NT2/D1 (cell line): ENCODE measurements at regions not wholly inside any gene's neighbourhood (a gene's known extent, or its start where the extent isn't known, plus 50 kb on each side); places are given as distances from the start of the nearest gene placed in this dataset.

Source experiments
- DNase-seq: peaks from one replicate; pipeline ENCODE4 v3.0.0-alpha.2; 2011; ENCODE audit warnings: low read depth, low spot score
- H3K27me3 ChIP-seq: 2 replicates; pipeline ENCODE4 v1.6.0; 2011; ENCODE audit warnings: mild to moderate bottlenecking; ENCODE audit not compliant: insufficient read length, insufficient read depth
- H3K36me3 ChIP-seq: 2 replicates; pipeline ENCODE4 v1.6.1; 2011; ENCODE audit warnings: mild to moderate bottlenecking, low read length, mixed read lengths; ENCODE audit not compliant: insufficient read depth, insufficient read length
- H3K4me1 ChIP-seq: 2 replicates; pipeline ENCODE4 v1.5.1; 2011; ENCODE audit not compliant: insufficient read depth, insufficient read length
- H3K4me3 ChIP-seq: 2 replicates; pipeline ENCODE4 v1.5.1; 2011; ENCODE audit warnings: low read depth; ENCODE audit not compliant: insufficient read length
- H3K9ac ChIP-seq: 2 replicates; pipeline ENCODE4 v1.6.0; 2011; ENCODE audit warnings: low read depth; ENCODE audit not compliant: insufficient read length
- H3K9me3 ChIP-seq: 2 replicates; pipeline ENCODE4 v1.5.1; 2011; ENCODE audit warnings: mild to moderate bottlenecking, low read length; ENCODE audit not compliant: insufficient read depth
- SUZ12 ChIP-seq: IDR thresholded peaks from 2 replicates; pipeline ENCODE4 v1.6.1; 2011; ENCODE audit not compliant: insufficient read length, insufficient read depth; ENCODE audit errors: extremely low read depth
- YY1 ChIP-seq: IDR thresholded peaks from 2 replicates; pipeline ENCODE4 v1.6.1; 2011; ENCODE audit not compliant: insufficient read length, insufficient read depth
- ZNF274 ChIP-seq: IDR thresholded peaks from 2 replicates; pipeline ENCODE4 v1.6.1; 2011; ENCODE audit warnings: mild to moderate bottlenecking, low read depth, low read length

DNA sequence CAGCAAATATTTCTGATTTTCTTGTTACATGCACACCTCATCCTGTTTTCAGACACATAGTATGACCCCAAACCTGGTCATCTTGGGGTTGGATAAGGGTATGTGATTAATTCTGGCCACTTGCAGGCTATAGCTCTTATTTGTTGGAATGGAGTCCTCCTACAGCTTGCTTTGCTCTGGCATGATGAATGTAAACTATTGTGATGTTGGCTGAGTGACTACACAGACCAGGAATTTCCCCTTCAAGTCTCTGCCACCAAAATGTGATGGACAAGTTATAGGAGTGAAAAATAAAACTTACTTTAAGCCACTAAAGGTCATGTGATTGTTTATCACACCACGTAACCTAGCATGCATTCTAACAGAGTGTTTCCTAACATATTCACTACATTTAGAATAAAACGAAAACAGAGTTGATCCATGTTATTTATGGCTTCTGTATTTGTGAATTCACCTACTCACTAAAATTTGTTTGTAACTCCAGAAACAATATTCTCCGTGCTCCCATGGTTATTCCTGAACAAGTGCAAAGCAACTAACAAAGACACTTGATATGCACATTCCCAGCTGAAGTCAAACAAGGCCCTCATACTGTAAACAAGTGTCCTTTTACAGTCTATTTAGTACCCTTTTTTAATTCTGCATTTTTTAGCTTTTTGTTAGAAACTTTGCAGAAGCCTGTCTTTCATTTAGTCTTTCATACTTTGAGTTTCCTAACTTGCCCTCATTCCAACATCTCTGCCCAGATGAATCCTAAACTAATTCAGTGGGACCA lies 599.2 kb upstream of the PCDH15 start:
- DNase-seq: no peak
- H3K9me3 ChIP-seq: no peaks in the 10 kb centered on the region
- H3K9ac ChIP-seq: no peak overlapping the region
- no peak overlapping the region for H3K4me3 ChIP-seq
- H3K36me3 ChIP-seq: no peaks in the 10 kb centered on the region
- no peaks in the 10 kb centered on the region for H3K4me1 ChIP-seq
- TF ChIP-seq SUZ12 (no peak), ZNF274 (no peak), YY1 (no peak)
- no peaks in the 10 kb centered on the region for H3K27me3 ChIP-seq

DNA sequence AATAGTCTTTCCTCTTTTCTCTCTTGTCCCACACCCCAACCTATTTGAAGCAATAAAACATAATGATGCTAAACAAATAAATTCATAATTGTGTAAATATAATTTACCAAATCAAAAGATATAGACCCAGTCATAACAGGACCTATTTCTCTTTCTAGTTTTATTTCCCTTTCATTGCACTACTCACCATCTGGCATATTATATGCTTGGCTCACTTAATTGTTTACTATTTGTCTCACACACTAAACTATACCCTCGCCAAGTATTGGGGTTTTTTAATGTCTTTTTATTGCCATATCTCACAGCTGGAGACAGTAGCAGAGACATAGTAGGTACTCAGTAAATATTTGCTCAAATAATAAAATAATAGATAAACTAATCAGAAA lies 597.5 kb upstream of the PCDH15 start:
- Histone ChIP-seq H3K9ac (no peak overlapping the region), H3K9me3 (no peaks in the 10 kb centered on the region), H3K27me3 (no peaks in the 10 kb centered on the region), H3K4me3 (no peak overlapping the region), H3K4me1 (no peaks in the 10 kb centered on the region), H3K36me3 (no peaks in the 10 kb centered on the region)
- TF ChIP-seq ZNF274 (no peak), YY1 (no peak), SUZ12 (no peak)
- DNase-seq: no peak

DNA sequence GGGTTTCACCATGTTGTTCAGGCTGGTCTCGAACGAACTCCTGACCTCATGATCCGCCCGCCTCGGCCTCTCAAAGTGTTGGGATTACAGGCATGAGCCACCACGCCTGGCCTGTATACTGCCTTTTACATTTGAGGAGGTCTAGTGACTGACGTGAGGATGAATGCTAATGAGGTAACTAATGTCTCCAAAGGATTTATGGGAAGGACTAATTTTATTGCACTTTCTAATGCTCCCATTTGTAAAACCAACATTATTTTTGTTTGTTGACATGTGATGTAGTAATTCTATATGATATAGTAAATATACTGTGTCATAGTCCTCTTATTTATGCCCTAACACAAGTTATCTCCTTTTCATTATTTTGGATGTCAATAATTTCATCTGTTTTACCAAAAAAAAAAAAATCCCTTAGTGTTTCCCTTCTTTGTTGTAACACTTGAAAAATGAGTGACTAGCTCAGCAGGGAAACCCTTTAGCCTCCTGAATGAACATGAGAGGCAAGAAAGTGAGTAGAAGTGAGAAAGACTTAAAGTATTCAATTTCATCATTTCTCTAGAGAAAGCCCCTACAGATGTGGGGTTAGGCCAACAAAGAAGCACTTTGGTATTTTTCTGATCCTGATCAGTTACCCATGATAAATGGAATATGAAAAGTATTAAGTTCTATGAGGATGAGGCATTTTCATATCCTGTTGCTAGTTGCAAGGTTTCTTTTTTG lies 596.9 kb upstream of the PCDH15 start:
- H3K4me1 ChIP-seq: no peaks in the 10 kb centered on the region
- DNase-seq: no peak
- TF ChIP-seq SUZ12: no peak
- no peak for TF ChIP-seq YY1
- TF ChIP-seq ZNF274: no peak

DNA sequence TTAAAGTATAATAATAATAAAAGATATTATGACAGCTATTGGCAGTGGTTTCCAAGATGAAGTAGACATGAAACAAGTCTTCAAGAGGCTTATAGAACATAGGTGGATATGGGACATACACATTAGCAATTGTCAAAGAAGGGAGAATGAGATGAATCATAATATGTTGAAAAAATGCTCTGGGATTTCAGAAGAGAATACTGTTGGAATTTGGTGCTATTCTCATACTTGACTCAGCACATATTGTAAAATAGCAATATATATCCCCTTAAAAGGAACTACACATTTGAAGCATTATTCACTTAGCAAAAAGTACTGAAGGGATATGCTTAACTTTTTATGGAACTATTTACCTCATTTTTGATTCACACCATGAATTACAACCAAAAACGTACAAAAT lies 577.2 kb upstream of the PCDH15 start:
- no peak for TF ChIP-seq ZNF274
- TF ChIP-seq YY1: no peak
- TF ChIP-seq SUZ12: no peak
- H3K4me1 ChIP-seq: no peaks in the 10 kb centered on the region
- H3K9me3 ChIP-seq: no peaks in the 10 kb centered on the region
- H3K9ac ChIP-seq: no peak overlapping the region
- H3K4me3 ChIP-seq: no peak overlapping the region
- H3K27me3 ChIP-seq: no peaks in the 10 kb centered on the region
- H3K36me3 ChIP-seq: no peaks in the 10 kb centered on the region
- no peak for DNase-seq

More for the DNA sequence above, 596.9 kb upstream of the PCDH15 start:
- Histone ChIP-seq H3K9me3 (no peaks in the 10 kb centered on the region), H3K9ac (no peak overlapping the region), H3K4me3 (no peak overlapping the region), H3K36me3 (no peaks in the 10 kb centered on the region), H3K27me3 (no peaks in the 10 kb centered on the region)

DNA sequence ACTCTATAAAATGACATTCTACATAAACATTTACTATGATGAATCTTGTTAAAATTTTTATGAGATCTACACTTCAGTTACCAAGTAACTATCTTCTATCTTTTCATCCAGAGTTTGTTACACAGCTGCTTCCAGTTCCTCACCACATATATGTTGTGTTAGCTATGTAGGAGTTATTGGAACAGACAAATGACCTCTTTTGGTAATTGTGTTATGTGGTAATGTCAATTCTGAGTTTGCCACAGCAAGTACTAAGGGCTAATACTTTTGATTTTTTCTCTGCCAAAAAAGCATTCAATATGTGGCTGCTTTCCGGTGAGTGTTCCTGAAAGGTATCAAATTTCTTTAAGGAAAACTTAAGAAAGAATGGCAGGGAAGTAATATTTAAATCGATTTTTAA lies 573.9 kb upstream of the PCDH15 start:
- H3K9me3 ChIP-seq: no peaks in the 10 kb centered on the region
- TF ChIP-seq SUZ12: no peak
- H3K9ac ChIP-seq: no peak overlapping the region
- H3K4me1 ChIP-seq: no peaks in the 10 kb centered on the region
- H3K27me3 ChIP-seq: no peaks in the 10 kb centered on the region
- H3K36me3 ChIP-seq: no peaks in the 10 kb centered on the region
- H3K4me3 ChIP-seq: no peak overlapping the region
- DNase-seq: no peak

DNA sequence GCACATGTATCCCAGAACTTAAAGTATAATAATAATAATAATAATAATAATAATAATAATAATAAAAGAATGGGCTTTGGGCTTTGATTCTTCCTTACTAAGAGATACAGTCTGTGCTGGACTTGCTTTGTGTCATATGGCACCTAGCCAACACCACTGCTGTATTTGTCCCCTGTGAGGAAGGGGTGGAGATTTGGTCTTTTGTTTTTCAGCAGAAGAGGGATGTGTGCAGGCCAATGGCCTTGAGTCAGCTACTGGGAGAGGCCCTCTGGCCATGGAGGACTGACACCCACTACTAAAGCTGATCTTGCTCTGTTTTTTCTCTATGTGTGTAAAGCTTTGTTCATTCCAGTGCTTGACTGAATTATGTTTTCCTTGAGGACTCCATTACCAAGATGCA lies 573.0 kb upstream of the PCDH15 start:
- H3K4me1 ChIP-seq: no peaks in the 10 kb centered on the region
- H3K27me3 ChIP-seq: no peaks in the 10 kb centered on the region
- no peak overlapping the region for H3K9ac ChIP-seq
- no peaks in the 10 kb centered on the region for H3K9me3 ChIP-seq
- no peak for TF ChIP-seq YY1
- H3K36me3 ChIP-seq: no peaks in the 10 kb centered on the region
- no peak overlapping the region for H3K4me3 ChIP-seq
- no peak for DNase-seq

DNA sequence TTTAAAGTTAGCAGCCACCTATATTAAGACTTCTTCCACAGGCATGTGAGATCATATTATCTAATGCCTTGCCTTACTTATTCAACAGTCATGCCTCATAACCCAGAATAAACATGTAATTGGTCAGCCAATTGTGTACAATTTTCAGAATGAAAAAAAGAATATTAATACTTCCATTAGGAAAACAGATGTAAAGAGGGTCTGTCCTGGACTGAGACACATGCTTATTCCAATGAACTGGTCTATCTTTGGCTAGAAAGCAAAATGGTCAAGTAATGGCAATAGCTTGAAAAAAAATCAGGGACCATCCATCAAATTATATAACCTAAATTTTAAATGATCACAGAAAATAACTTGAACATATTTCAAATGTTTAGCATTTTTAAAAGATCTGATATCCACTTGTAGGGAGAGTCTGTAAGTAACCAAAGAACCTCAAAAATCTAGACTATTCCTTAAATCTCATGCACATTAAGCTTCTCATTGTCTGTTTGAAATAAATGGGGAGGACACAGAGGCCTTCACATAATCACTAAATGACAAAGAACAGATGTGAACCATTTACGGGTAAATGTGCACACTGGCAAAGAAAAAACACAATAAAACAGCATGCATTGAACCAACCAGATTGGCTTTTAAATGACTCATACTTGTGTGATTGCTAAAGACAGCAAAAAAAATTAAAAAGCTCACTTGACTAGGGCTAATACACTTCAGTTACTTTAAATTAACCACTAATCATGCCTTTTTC lies 568.8 kb upstream of the PCDH15 start:
- no peak for DNase-seq
- H3K9ac ChIP-seq: no peak overlapping the region
- no peaks in the 10 kb centered on the region for H3K4me1 ChIP-seq
- no peaks in the 10 kb centered on the region for H3K27me3 ChIP-seq
- no peak overlapping the region for H3K4me3 ChIP-seq
- no peaks in the 10 kb centered on the region for H3K36me3 ChIP-seq
- H3K9me3 ChIP-seq: no peaks in the 10 kb centered on the region
- TF ChIP-seq SUZ12: no peak
- TF ChIP-seq ZNF274: no peak
- no peak for TF ChIP-seq YY1
